ENCODE measurements at regions not wholly inside any gene's neighbourhood (a gene's known extent, or its start where the extent isn't known, plus 50 kb on each side); places are given as distances from the start of the nearest gene placed in this dataset.

DNA sequence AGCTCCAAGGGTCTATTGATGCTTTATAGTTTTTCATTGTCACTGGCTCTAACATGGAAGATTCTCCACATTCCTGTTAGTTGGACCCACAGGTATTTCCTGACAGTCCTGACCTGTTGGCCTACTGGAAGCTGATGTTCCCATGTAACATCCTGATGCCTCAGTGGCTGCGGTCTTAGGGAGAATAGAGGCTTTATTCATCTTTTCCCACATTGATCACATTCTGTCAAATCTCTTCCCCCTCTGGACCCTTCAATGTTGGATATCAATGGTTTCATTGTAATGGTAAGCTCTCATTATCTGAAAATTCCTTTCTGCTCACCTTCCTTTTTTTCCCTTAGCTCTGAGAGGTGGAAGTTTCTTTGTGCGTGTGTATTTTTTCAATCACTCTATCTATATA, 280.9 kb upstream of the TBX3 start:
- no peaks in the 10 kb centered on the region for H3K36me3 Mint-ChIP-seq (ENCODE audit: low read depth)
- intact Hi-C loops (cut with micrococcal nuclease), result no loop called here
- no peak overlapping the region for H3K27ac Mint-ChIP-seq
- DNase-seq, result no peak
- H3K9me3 Mint-ChIP-seq, result no peaks in the 10 kb centered on the region
- no peaks in the 10 kb centered on the region for H3K27me3 Mint-ChIP-seq
- H3K4me1 Mint-ChIP-seq, result no peaks in the 10 kb centered on the region
- no peak overlapping the region for H3K4me3 Mint-ChIP-seq

DNA sequence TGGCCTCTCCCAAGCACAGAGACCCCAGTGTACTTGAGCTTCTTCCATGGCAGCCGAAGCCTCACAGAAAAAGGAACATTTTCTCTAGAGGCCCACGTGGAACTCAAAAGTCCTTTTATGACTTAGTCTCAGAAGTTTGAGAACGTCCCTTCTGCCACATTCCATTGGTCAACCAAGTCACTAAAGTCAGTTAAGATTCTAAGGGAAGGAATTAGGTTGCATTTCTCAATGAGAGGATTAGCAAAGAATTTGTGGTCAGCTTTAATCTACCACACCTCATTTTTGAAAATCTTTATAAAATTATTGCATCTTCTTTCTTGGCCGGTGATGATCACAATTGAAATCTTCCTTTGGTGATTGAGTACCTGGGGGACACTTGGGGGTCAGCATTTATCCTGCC, 279.9 kb upstream of the TBX3 start:
- Mint-ChIP-seq H3K27me3 (no peaks in the 10 kb centered on the region), H3K9me3 (no peaks in the 10 kb centered on the region), H3K4me1 (no peaks in the 10 kb centered on the region), H3K36me3 (ENCODE audit: low read depth) (no peaks in the 10 kb centered on the region), H3K4me3 (no peak overlapping the region), H3K27ac (no peak overlapping the region)
- DNase-seq, result no peak
- intact Hi-C loops (cut with micrococcal nuclease), result no loop called here

DNA sequence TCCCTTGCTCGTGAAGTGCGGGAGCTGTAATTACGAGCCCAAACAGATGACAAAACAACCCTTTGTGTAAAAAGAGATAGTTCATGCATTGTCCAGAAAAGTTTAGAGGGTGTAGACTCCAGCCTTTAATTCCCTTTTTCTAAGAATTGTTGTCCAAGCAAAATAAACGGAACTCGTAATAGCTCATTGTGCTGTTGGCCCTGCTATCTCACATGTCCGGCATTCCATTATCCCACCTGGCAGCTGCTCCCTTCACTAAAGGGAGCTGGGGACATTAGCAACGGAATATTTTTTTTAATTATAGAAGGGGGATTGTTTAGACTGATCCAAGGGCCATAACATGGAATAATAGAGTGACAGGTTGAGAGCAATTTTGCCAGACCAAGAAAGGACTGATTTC, 277.5 kb upstream of the TBX3 start:
- Mint-ChIP-seq H3K27ac (no peak overlapping the region), H3K4me1 (no peaks in the 10 kb centered on the region), H3K27me3 (no peaks in the 10 kb centered on the region), H3K4me3 (no peak overlapping the region), H3K9me3 (no peaks in the 10 kb centered on the region), H3K36me3 (ENCODE audit: low read depth) (no peaks in the 10 kb centered on the region)
- intact Hi-C loops (cut with micrococcal nuclease), result no loop called here
- no peak for DNase-seq

DNA sequence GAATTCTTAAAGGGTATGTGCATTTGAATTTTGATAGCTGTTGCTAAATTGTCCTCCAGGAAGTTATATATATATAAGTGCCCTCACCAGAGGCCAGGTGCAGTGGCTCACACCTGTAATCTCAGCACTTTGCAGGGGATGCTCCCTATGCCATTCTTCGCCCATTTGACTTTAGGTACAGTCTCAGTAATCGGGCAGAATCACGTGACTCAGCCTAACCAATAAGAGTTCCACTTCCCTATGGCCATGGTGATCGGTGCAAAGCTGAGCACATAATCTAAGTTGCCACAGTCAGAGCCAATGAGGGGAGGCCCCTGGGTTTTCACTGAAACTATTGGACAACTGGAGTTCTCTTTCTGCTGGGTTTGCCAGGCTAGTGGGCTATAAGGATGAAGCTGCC, 274.6 kb upstream of the TBX3 start:
- H3K4me1 Mint-ChIP-seq, result no peaks in the 10 kb centered on the region

DNA sequence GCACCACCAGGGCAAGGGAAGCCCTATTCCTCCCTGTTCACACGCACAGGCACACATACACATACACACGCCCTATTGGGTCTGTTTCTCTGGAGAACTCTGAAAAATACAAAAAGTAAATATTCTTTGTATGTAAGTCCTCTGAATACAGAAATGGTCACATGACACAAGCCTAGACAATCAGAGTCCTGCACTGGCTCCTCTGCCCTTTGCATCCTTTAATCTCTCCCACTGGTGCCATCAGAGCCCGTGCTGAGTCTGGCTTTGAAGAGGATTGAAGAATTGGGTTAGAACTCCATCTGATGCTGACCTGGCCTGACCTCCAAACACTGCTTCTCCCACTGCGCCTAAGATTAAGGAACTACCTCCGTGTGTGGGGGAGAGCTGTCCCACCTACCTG, 273.2 kb upstream of the TBX3 start:
- H3K36me3 Mint-ChIP-seq (ENCODE audit: low read depth), result no peaks in the 10 kb centered on the region
- no peak overlapping the region for H3K27ac Mint-ChIP-seq
- intact Hi-C loops (cut with micrococcal nuclease), result no loop called here
- H3K4me3 Mint-ChIP-seq, result no peak overlapping the region
- no peaks in the 10 kb centered on the region for H3K27me3 Mint-ChIP-seq
- H3K4me1 Mint-ChIP-seq, result no peaks in the 10 kb centered on the region
- no peaks in the 10 kb centered on the region for H3K9me3 Mint-ChIP-seq
- no peak for DNase-seq

More for the DNA sequence above, 274.6 kb upstream of the TBX3 start:
- intact Hi-C loops (cut with micrococcal nuclease), result no loop called here
- Mint-ChIP-seq H3K9me3 (no peaks in the 10 kb centered on the region), H3K27ac (no peak overlapping the region), H3K36me3 (ENCODE audit: low read depth) (no peaks in the 10 kb centered on the region), H3K27me3 (no peaks in the 10 kb centered on the region), H3K4me3 (no peak overlapping the region)
- no peak for DNase-seq

DNA sequence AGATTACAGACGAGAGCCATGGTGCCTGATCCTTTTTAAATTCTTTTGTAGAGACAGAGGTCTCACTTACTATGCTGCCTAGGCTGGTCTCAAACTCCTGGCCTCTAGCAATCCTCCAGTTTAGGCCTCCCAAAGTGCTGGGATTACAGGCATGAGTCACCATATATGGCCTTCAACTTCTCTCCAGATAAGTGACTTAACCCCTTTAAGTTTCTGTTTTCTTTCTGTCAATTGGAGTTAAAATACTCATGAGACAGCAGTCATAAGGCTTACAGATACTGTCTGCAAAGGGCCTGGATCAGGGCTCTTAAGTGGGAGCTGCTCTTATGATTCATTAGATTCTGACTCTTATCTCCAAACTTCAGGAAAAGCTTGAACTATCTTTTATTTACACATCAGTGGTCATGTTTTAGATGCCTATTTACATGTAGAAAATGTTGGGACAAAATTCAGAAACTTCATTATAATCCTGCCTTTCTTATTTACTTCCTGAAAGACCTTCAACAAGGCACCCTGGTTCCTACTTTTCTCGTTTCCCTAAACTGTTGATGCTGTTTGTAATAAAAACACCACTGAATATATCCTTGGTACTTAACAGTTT, 271.5 kb upstream of the TBX3 start:
- no peak overlapping the region for H3K4me3 Mint-ChIP-seq
- no peak for DNase-seq
- no peaks in the 10 kb centered on the region for H3K36me3 Mint-ChIP-seq (ENCODE audit: low read depth)
- no peaks in the 10 kb centered on the region for H3K9me3 Mint-ChIP-seq
- H3K27me3 Mint-ChIP-seq, result no peaks in the 10 kb centered on the region
- intact Hi-C loops (cut with micrococcal nuclease), result no loop called here
- H3K27ac Mint-ChIP-seq, result no peak overlapping the region
- no peaks in the 10 kb centered on the region for H3K4me1 Mint-ChIP-seq

DNA sequence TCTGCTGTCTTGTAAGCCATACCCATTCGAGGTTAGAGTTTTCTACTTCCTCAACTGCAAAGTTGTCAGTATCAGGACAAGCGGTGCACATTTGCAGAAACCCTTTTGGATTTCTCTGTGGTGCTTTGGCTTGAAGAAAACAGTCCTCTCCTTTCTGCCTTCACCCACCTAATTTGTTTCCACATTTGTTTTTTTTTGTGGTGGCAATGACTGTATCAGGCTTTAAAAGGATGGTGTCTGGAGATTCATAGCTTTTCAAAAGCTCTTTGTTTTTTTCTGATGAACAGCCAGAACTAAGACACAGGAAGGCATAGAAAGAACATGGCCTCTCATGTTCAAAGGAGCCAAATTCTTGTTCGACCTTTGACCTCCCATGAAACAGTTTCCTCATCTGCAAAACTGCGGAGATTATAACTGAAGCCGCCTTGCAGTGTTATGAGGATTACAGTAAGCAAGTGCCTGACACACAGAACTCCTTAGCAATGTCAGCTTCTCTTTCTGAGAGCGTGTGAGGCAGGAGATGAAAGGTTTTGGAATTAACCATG, 270.6 kb upstream of the TBX3 start:
- intact Hi-C loops (cut with micrococcal nuclease), result no loop called here
- Mint-ChIP-seq H3K27ac (no peak overlapping the region), H3K27me3 (no peaks in the 10 kb centered on the region), H3K9me3 (no peaks in the 10 kb centered on the region), H3K36me3 (ENCODE audit: low read depth) (no peaks in the 10 kb centered on the region), H3K4me3 (no peak overlapping the region), H3K4me1 (no peaks in the 10 kb centered on the region)
- no peak for DNase-seq

DNA sequence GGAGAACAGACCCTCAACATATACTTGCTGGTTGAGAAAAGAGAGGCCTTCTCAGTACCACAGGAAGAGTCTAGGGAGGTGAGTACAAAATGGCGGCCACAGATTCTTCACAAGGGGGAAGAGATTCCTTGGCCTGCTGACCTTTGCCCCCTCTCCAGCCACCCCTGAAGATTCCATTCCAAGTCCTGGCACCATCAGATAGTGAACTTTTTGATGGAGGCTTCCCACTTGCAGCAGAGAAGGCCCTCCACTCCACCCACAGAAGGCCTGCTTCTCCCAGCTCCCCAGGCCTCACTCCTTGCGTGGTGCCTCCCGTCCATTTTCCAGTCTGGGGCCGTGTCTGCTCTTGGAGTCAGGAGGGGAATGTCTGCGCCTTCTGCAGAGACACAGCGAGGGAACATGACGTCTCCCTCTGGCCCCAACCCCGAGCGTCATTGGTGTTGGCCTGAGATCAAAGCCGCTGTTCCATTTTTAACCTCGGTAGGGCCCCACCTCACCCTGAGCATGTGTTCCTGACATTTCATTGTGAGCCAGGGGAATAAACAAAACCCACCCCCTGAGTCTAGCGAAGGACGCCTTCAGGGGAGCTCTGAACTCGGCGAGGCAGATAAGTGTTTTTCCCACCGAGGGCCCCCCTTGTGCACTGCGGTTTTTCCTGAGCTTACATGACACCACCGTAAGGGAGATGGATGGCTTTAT, 268.7 kb upstream of the TBX3 start:
- DNase-seq, result no peak
- Mint-ChIP-seq H3K27me3 (no peaks in the 10 kb centered on the region), H3K9me3 (no peaks in the 10 kb centered on the region), H3K4me3 (no peak overlapping the region), H3K36me3 (ENCODE audit: low read depth) (no peaks in the 10 kb centered on the region), H3K27ac (no peak overlapping the region), H3K4me1 (no peaks in the 10 kb centered on the region)
- intact Hi-C loops (cut with micrococcal nuclease), result no loop called here

DNA sequence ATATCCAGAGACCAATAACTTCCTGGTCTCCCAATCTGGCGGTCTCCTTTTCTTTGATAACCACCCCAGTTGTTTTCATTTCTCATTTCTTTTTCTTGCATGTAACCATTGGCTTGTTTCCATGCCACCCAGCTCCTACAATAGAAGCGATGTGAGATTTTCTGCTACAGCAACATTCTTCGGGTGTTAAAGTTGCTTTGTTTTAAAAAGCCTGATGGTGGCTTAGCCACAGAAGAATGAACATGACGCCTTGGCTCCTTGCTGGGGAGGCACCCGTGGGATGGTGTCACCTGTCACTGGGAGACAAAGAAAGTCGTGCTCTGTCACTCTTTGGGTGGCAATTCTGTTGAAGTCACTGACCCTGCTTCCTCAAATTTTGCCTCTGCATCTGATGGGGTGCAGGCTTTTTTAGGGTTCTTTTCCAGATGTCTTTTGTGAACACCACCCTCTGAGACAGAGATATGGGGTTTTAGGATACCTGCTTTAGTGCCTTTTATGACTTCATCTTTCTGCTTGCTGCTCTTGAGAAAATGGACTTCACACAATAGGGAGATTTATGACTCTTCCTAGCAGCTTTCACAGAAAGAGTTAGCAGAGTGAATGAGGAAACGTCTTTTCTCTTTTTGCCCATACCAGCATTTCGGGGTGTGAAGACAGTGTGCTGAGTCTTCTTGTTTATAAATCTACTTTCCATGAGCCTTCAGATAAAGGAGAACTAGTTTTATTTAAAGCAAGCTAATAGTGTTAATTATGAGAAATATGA, 265.3 kb upstream of the TBX3 start:
- H3K27ac Mint-ChIP-seq, result no peak overlapping the region
- intact Hi-C loops (cut with micrococcal nuclease), result no loop called here
- H3K9me3 Mint-ChIP-seq, result no peaks in the 10 kb centered on the region
- no peaks in the 10 kb centered on the region for H3K27me3 Mint-ChIP-seq
- no peaks in the 10 kb centered on the region for H3K36me3 Mint-ChIP-seq (ENCODE audit: low read depth)
- no peak overlapping the region for H3K4me3 Mint-ChIP-seq
- no peak for DNase-seq
- H3K4me1 Mint-ChIP-seq, result no peaks in the 10 kb centered on the region

DNA sequence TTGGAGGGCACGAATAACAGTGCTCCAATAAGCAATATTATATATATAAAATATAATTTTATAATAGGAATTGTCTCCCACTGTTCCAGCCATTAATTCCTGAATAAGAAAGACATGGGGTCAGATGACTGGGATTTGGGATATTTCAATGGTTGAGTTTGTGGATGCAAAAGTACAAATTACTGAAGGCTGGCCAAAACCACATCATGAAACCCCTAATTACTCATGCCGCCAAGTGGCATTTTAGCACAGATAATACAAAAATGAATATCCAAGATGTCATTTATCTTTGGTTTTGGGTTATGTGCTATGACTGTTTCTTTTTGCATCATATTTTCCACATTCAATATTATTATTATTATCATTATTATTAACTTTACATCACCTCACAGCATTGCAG, 261.4 kb upstream of the TBX3 start:
- no peaks in the 10 kb centered on the region for H3K4me1 Mint-ChIP-seq
- H3K27me3 Mint-ChIP-seq, result no peaks in the 10 kb centered on the region
- no peaks in the 10 kb centered on the region for H3K9me3 Mint-ChIP-seq
- no peaks in the 10 kb centered on the region for H3K36me3 Mint-ChIP-seq (ENCODE audit: low read depth)
- H3K4me3 Mint-ChIP-seq, result no peak overlapping the region
- no peak overlapping the region for H3K27ac Mint-ChIP-seq
- DNase-seq, result no peak
- intact Hi-C loops (cut with micrococcal nuclease), result no loop called here

DNA sequence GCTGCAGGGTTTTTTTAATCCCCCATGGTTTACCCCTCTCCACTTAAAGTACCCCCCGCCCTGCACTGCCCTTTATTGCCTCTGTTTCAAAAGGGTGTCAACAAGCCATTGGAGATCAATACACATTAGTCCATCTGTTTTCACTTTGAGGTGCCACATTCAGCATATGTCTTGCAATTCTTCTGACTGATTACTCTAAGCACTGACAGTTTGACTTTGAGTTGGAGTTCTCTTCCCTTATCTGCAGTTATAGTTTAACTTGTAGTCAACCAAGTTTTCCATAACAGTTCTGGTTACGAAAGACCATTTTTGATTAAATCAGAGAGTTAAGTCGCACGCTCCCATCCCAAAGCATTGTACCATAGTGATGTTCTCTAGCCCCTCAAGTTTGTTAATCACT, 260.8 kb upstream of the TBX3 start:
- intact Hi-C loops (cut with micrococcal nuclease), result no loop called here
- Mint-ChIP-seq H3K27me3 (no peaks in the 10 kb centered on the region), H3K9me3 (no peaks in the 10 kb centered on the region), H3K27ac (no peak overlapping the region), H3K4me1 (no peaks in the 10 kb centered on the region), H3K36me3 (ENCODE audit: low read depth) (no peaks in the 10 kb centered on the region), H3K4me3 (no peak overlapping the region)
- no peak for DNase-seq

DNA sequence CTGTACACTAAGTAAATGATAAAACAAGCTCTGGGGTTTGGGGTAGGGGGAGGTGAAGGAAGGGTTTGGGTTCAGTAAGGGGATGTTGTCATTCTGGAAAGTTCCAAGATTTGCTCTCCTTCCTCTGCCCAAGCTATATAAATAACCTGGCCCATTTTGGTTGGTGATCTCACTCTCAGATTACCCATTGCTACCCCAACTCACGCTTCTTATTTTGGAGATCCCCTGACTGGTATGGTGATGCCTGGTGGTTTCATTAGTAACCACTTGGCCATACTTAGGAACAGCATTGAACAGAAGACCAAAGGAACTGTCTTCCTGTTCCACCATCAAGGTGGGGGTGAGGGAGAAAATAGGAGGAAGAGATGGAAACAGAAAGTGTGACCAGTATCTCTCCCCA, 259.6 kb upstream of the TBX3 start:
- H3K9me3 Mint-ChIP-seq, result no peaks in the 10 kb centered on the region
- intact Hi-C loops (cut with micrococcal nuclease), result no loop called here
- H3K27me3 Mint-ChIP-seq, result no peaks in the 10 kb centered on the region
- H3K4me1 Mint-ChIP-seq, result no peaks in the 10 kb centered on the region
- H3K36me3 Mint-ChIP-seq (ENCODE audit: low read depth), result no peaks in the 10 kb centered on the region
- no peak overlapping the region for H3K27ac Mint-ChIP-seq
- no peak for DNase-seq
- no peak overlapping the region for H3K4me3 Mint-ChIP-seq

DNA sequence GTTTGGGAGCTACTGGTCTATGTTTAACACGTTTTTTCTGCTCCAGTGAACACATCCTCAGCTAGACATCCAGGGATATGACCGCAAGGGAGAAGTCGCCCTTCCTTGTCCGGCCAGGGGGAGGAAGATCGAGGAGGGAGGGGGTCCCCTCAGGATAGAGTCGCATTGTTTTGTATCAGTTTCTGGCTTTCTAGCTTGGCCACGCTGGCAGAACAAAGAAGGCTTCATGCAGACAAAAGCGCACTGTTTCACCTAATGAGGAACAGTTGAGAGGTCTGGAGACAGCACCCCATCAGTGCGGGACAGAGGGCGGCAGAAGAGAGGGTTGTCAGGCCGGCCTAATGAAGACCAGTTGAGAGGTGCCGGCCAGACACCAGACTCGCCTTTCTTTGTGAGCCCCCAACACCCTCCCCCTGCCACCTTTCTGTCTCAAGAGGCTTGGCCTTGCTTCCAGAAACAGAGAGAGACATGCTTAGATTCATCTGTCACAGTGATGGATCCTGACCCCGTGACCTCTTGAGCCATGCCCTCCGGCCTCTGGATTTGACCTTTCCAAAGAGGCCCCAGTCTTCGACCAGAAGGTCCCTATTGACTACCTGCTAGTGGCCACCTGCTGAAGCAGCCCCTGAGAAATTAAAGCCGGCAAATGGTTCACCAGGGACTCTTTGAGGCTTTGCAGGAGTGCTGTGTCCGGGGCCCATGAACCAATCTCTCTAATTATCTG, 254.7 kb upstream of the TBX3 start:
- no peak overlapping the region for H3K27ac Mint-ChIP-seq
- H3K4me1 Mint-ChIP-seq, result no peaks in the 10 kb centered on the region
- intact Hi-C loops (cut with micrococcal nuclease), result no loop called here
- H3K27me3 Mint-ChIP-seq, result no peaks in the 10 kb centered on the region
- no peak overlapping the region for H3K4me3 Mint-ChIP-seq
- no peak for DNase-seq
- no peaks in the 10 kb centered on the region for H3K36me3 Mint-ChIP-seq (ENCODE audit: low read depth)
- peaks cover 12% of the 10 kb centered on the region for H3K9me3 Mint-ChIP-seq

All from activated CD4-positive, alpha-beta T cell treated with anti-CD3 and anti-CD28 coated beads, Interleukin-2, amount 10 ng/mL, durations not matched to agents 24 days and 14 days (primary cell).